ENCODE measurements at regions not wholly inside any gene's neighbourhood (a gene's known extent, or its start where the extent isn't known, plus 50 kb on each side); places are given as distances from the start of the nearest gene placed in this dataset.
"Not testable (repeated sequence)": the region's sequence is repeated elsewhere in the genome, so short reads cannot be mapped to it uniquely, and the experiment has no call there.

GRCh38 chr7:13801669-13802068, 187.8 kb downstream of the ETV1 start:
- TF ChIP-seq, protein P1, sequence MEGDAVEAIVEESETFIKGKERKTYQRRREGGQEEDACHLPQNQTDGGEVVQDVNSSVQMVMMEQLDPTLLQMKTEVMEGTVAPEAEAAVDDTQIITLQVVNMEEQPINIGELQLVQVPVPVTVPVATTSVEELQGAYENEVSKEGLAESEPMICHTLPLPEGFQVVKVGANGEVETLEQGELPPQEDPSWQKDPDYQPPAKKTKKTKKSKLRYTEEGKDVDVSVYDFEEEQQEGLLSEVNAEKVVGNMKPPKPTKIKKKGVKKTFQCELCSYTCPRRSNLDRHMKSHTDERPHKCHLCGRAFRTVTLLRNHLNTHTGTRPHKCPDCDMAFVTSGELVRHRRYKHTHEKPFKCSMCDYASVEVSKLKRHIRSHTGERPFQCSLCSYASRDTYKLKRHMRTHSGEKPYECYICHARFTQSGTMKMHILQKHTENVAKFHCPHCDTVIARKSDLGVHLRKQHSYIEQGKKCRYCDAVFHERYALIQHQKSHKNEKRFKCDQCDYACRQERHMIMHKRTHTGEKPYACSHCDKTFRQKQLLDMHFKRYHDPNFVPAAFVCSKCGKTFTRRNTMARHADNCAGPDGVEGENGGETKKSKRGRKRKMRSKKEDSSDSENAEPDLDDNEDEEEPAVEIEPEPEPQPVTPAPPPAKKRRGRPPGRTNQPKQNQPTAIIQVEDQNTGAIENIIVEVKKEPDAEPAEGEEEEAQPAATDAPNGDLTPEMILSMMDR (IDR thresholded peaks at IDR 0.05; ENCODE audit: low read depth, low read length): no peak
- in situ Hi-C loops (cut with HindIII; ENCODE audit: low sequenced_read_pairs): no loop called here
- DNase-seq (ENCODE audit: low read depth, low spot score): peak; percentile 7
- no peak overlapping the region for H3K4me3 ChIP-seq (ENCODE audit: low read depth, low read length)

GRCh38 chr7:13802651-13803050, 186.8 kb downstream of the ETV1 start:
- no peak for DNase-seq (ENCODE audit: low read depth, low spot score)
- in situ Hi-C loops (cut with HindIII; ENCODE audit: low sequenced_read_pairs): no loop called here
- no peak overlapping the region for H3K4me3 ChIP-seq (ENCODE audit: low read depth, low read length)
- TF ChIP-seq, protein P1 (IDR thresholded peaks at IDR 0.05; ENCODE audit: low read depth, low read length): no peak

DNA sequence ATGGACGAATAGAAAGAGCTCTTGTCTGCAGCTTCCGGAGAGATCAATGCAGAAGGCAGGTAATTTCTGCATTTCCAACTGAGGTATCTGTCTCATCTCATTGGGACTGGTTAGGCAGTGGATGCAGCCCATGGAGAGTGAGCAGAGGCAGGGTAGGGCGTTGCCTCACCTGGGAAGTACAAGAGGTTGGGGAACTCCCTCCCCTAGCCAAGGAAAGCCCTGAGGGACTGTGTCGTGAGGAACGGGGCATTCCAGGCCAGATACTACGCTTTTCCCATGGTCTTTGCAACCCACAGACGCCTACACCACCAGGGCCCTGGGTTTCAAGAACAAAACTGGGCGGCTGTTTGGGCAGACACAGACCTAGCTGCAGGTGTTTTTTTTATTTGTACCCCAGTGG, 186.3 kb downstream of the ETV1 start:
- in situ Hi-C loops (cut with HindIII; ENCODE audit: low sequenced_read_pairs): no loop called here
- TF ChIP-seq, protein P1 (IDR thresholded peaks at IDR 0.05; ENCODE audit: low read depth, low read length): no peak
- DNase-seq (ENCODE audit: low read depth, low spot score): no peak
- H3K4me3 ChIP-seq (ENCODE audit: low read depth, low read length): no peak overlapping the region

GRCh38 chr7:13806089-13806867, 183.2 kb downstream of the ETV1 start:
- in situ Hi-C loops (cut with HindIII; ENCODE audit: low sequenced_read_pairs); H3K4me3 ChIP-seq (ENCODE audit: low read depth, low read length); DNase-seq (ENCODE audit: low read depth, low spot score): not testable (repeated sequence)

DNA sequence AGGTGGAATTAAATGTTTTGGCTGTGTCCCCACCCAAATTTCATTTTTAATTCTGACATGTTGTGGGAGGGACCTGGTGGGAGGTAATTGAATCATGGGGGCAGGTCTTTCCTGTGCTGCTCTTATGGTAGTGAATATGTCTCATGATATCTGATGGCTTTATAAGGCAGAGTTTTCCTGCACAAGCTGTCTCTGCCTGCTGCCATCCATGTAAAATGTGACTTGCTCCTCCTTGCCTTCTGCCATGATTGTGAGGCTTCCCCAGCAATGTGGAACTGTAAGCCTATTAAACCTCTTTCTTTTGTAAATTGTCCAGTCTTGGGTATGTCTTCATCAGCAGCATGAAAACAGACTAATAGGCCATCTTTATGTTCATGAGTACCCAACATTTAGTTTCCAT, 172.2 kb downstream of the ETV1 start:
- in situ Hi-C loops (cut with HindIII; ENCODE audit: low sequenced_read_pairs); H3K4me3 ChIP-seq (ENCODE audit: low read depth, low read length); DNase-seq (ENCODE audit: low read depth, low spot score): not testable (repeated sequence)

- TF ChIP-seq, protein P1 (IDR thresholded peaks at IDR 0.05; ENCODE audit: low read depth, low read length): no peak
- DNase-seq (ENCODE audit: low read depth, low spot score): peak; percentile 70
- in situ Hi-C loops (cut with HindIII; ENCODE audit: low sequenced_read_pairs): no loop called here
- H3K4me3 ChIP-seq (ENCODE audit: low read depth, low read length): no peak overlapping the region
Observed at GRCh38 chr7:13821152-13821787, 168.2 kb downstream of the ETV1 start.

- in situ Hi-C loops (cut with HindIII; ENCODE audit: low sequenced_read_pairs): no loop called here
- TF ChIP-seq, protein P1 (IDR thresholded peaks at IDR 0.05; ENCODE audit: low read depth, low read length): no peak
Observed at GRCh38 chr7:13822678-13823077, 166.8 kb downstream of the ETV1 start.

More at GRCh38 chr7:13822678-13823077, 166.8 kb downstream of the ETV1 start:
- no peak for DNase-seq (ENCODE audit: low read depth, low spot score)
- no peak overlapping the region for H3K4me3 ChIP-seq (ENCODE audit: low read depth, low read length)
